Osteocyte (in vitro differentiated cells): ENCODE measurements at regions not wholly inside any gene's neighbourhood (a gene's known extent, or its start where the extent isn't known, plus 50 kb on each side); places are given as distances from the start of the nearest gene placed in this dataset.
"Not testable (repeated sequence)": the region's sequence is repeated elsewhere in the genome, so short reads cannot be mapped to it uniquely, and the experiment has no call there.

ENCODE experiments used
- DNase-seq: peaks from one replicate; pipeline ENCODE4 v3.0.0; 2021; ENCODE audit warnings: mixed read lengths; ENCODE audit not compliant: unreplicated experiment; ENCODE audit errors: extremely low spot score
- H3K27ac Mint-ChIP-seq: one replicate; pipeline ENCODE4 v1.8.0; 2021; ENCODE audit warnings: mild to moderate bottlenecking, mixed read lengths; ENCODE audit not compliant: unreplicated experiment
- H3K27me3 Mint-ChIP-seq: one replicate; pipeline ENCODE4 v1.8.0; 2021; ENCODE audit warnings: mixed read lengths; ENCODE audit not compliant: unreplicated experiment
- H3K36me3 Mint-ChIP-seq: one replicate; pipeline ENCODE4 v1.8.0; 2021; ENCODE audit warnings: mixed read lengths; ENCODE audit not compliant: unreplicated experiment
- H3K4me1 Mint-ChIP-seq: one replicate; pipeline ENCODE4 v1.8.0; 2021; ENCODE audit warnings: mixed read lengths; ENCODE audit not compliant: unreplicated experiment
- H3K4me3 Mint-ChIP-seq: one replicate; pipeline ENCODE4 v1.8.0; 2021; ENCODE audit warnings: mild to moderate bottlenecking, moderate library complexity, mixed read lengths; ENCODE audit not compliant: unreplicated experiment
- H3K9me3 Mint-ChIP-seq: one replicate; pipeline ENCODE4 v1.8.0; 2021; ENCODE audit warnings: mixed read lengths; ENCODE audit not compliant: unreplicated experiment
- CTCF ChIP-seq: fragments of 200-600 bp; sonication (generic); IDR thresholded peaks from 2 replicates; pipeline ENCODE4 v1.5.0; 2021; ENCODE audit warnings: antibody characterized with exemption, mild to moderate bottlenecking, moderate library complexity

- Mint-ChIP-seq H3K9me3 (peaks cover 7% of the 10 kb centered on the region), H3K4me3 (no peak overlapping the region), H3K4me1 (no peaks in the 10 kb centered on the region), H3K27me3 (no peaks in the 10 kb centered on the region), H3K27ac (no peak overlapping the region), H3K36me3 (no peaks in the 10 kb centered on the region)
- no peak for TF ChIP-seq CTCF
- no peak for DNase-seq
These were observed 1297.4 kb upstream of the MIR17HG start for GRCh38 chr13:90049989-90050671.

GRCh38 chr13:90055121-90055520, 1292.4 kb upstream of the MIR17HG start:
- DNase-seq = no peak
- no peak overlapping the region for H3K4me3 Mint-ChIP-seq
- no peaks in the 10 kb centered on the region for H3K4me1 Mint-ChIP-seq
- H3K27me3 Mint-ChIP-seq = no peaks in the 10 kb centered on the region
- TF ChIP-seq CTCF = no peak
- H3K9me3 Mint-ChIP-seq = no peaks in the 10 kb centered on the region
- no peaks in the 10 kb centered on the region for H3K36me3 Mint-ChIP-seq
- no peak overlapping the region for H3K27ac Mint-ChIP-seq

- TF ChIP-seq CTCF = no peak
- Mint-ChIP-seq H3K4me3 (no peak overlapping the region), H3K9me3 (no peaks in the 10 kb centered on the region), H3K27ac (no peak overlapping the region), H3K27me3 (no peaks in the 10 kb centered on the region), H3K4me1 (no peaks in the 10 kb centered on the region), H3K36me3 (no peaks in the 10 kb centered on the region)
- DNase-seq = no peak
These were observed 1291.7 kb upstream of the MIR17HG start for GRCh38 chr13:90055760-90056159.

- not testable (repeated sequence) for H3K27me3 Mint-ChIP-seq, H3K4me1 Mint-ChIP-seq
These were observed 1283.3 kb upstream of the MIR17HG start for GRCh38 chr13:90064226-90064625.

GRCh38 chr13:90068658-90069057, 1278.8 kb upstream of the MIR17HG start:
- no peaks in the 10 kb centered on the region for H3K9me3 Mint-ChIP-seq
- no peak overlapping the region for H3K27ac Mint-ChIP-seq
- DNase-seq = no peak
- H3K36me3 Mint-ChIP-seq = no peaks in the 10 kb centered on the region
- no peak for TF ChIP-seq CTCF
- no peak overlapping the region for H3K4me3 Mint-ChIP-seq
- H3K27me3 Mint-ChIP-seq = no peaks in the 10 kb centered on the region
- no peaks in the 10 kb centered on the region for H3K4me1 Mint-ChIP-seq

More at GRCh38 chr13:90064226-90064625, 1283.3 kb upstream of the MIR17HG start:
- not testable (repeated sequence) for H3K27ac Mint-ChIP-seq, H3K36me3 Mint-ChIP-seq, DNase-seq, H3K9me3 Mint-ChIP-seq, H3K4me3 Mint-ChIP-seq
